ENCODE measurements at regions not wholly inside any gene's neighbourhood (a gene's known extent, or its start where the extent isn't known, plus 50 kb on each side); places are given as distances from the start of the nearest gene placed in this dataset.
"Not testable (repeated sequence)": the region's sequence is repeated elsewhere in the genome, so short reads cannot be mapped to it uniquely, and the experiment has no call there.

DNA sequence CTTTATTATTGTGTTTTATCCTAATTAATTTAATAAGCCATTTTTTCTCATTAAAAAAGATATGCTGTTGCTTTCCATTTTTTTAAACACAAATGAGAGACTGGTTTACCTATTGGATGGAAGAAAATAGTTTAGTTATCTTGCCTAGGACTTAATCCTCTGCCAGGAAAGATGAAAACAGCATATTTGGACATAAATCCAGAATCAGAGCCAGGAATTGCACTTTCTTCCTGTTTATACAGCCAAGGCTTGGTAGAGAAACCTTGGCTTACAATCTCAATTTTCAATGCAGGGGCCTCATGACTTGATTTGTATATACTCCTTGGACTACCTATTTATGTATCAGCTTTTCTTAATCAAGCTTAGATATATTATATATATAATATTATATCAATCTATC lies 618.8 kb upstream of the SEMA3D start:
- Histone ChIP-seq H3K4me1 (ENCODE audit: control insufficient read depth in 1 of 2, insufficient read depth in 2 of 2, low read length in 2 of 2) (no peaks in the 10 kb centered on the region), H4K8ac (ENCODE audit: low read depth, low read length) (no peak overlapping the region), H3K18ac (ENCODE audit: low read length) (no peak overlapping the region), H2AFZ (ENCODE audit: insufficient read depth, low read length, poor library complexity) (no peak overlapping the region), H3K79me1 (ENCODE audit: low read length) (no peaks in the 10 kb centered on the region), H2AK5ac (ENCODE audit: low read length) (no peak overlapping the region), H2BK120ac (ENCODE audit: insufficient read depth, low read length, poor library complexity) (no peak overlapping the region), H4K12ac (ENCODE audit: low read depth, low read length) (no peak overlapping the region), H3K4ac (ENCODE audit: low read depth, low read length) (no peak overlapping the region), H3K36me3 (ENCODE audit: control insufficient read depth in 1 of 2, insufficient read depth in 2 of 2, low read length in 2 of 2) (no peaks in the 10 kb centered on the region), H3K4me2 (ENCODE audit: low read length) (no peak overlapping the region), H3K79me2 (ENCODE audit: control insufficient read depth, insufficient read depth, low read length, poor library complexity) (no peaks in the 10 kb centered on the region), H3K27ac (ENCODE audit: low read depth, low read length) (no peak overlapping the region), H3K4me3 (ENCODE audit: low read depth, low read length) (no peak overlapping the region), H3K9me3 (ENCODE audit: insufficient read depth, low read depth, low read length) (no peaks in the 10 kb centered on the region), H3K23ac (ENCODE audit: low read length) (no peak overlapping the region), H2BK5ac (ENCODE audit: low read depth, low read length, poor library complexity) (no peak overlapping the region), H3K27me3 (ENCODE audit: insufficient read depth, low read length) (no peaks in the 10 kb centered on the region), H3K14ac (ENCODE audit: low read length) (no peak overlapping the region), H4K91ac (ENCODE audit: low read depth, low read length) (no peak overlapping the region), H3K9ac (ENCODE audit: low read length) (no peak overlapping the region), H2BK12ac (ENCODE audit: low read length) (no peak overlapping the region)
- no peak for DNase-seq

- Histone ChIP-seq H2AK5ac (ENCODE audit: low read length) (no peak overlapping the region), H3K79me2 (ENCODE audit: control insufficient read depth, insufficient read depth, low read length, poor library complexity) (no peaks in the 10 kb centered on the region), H4K12ac (ENCODE audit: low read depth, low read length) (no peak overlapping the region), H3K14ac (ENCODE audit: low read length) (no peak overlapping the region), H3K9ac (ENCODE audit: low read length) (no peak overlapping the region), H3K4me3 (ENCODE audit: low read depth, low read length) (no peak overlapping the region), H3K9me3 (ENCODE audit: insufficient read depth, low read depth, low read length) (no peaks in the 10 kb centered on the region), H3K36me3 (ENCODE audit: control insufficient read depth in 1 of 2, insufficient read depth in 2 of 2, low read length in 2 of 2) (no peaks in the 10 kb centered on the region), H3K23ac (ENCODE audit: low read length) (no peak overlapping the region), H2BK120ac (ENCODE audit: insufficient read depth, low read length, poor library complexity) (no peak overlapping the region), H3K27me3 (ENCODE audit: insufficient read depth, low read length) (no peaks in the 10 kb centered on the region), H3K79me1 (ENCODE audit: low read length) (no peaks in the 10 kb centered on the region), H3K4me1 (ENCODE audit: control insufficient read depth in 1 of 2, insufficient read depth in 2 of 2, low read length in 2 of 2) (no peaks in the 10 kb centered on the region), H2BK5ac (ENCODE audit: low read depth, low read length, poor library complexity) (no peak overlapping the region), H3K18ac (ENCODE audit: low read length) (no peak overlapping the region), H2AFZ (ENCODE audit: insufficient read depth, low read length, poor library complexity) (no peak overlapping the region), H3K4me2 (ENCODE audit: low read length) (no peak overlapping the region), H3K4ac (ENCODE audit: low read depth, low read length) (no peak overlapping the region), H3K27ac (ENCODE audit: low read depth, low read length) (no peak overlapping the region), H4K8ac (ENCODE audit: low read depth, low read length) (no peak overlapping the region), H4K91ac (ENCODE audit: low read depth, low read length) (no peak overlapping the region), H2BK12ac (ENCODE audit: low read length) (no peak overlapping the region)
- no peak for DNase-seq
- no CpG with 5 or more reads among the region's 3 CpGs for WGBS (ENCODE audit: extremely low coverage, insufficient coverage, insufficient read length)
Measured at GRCh38 chr7:85805249-85805648, 618.4 kb upstream of the SEMA3D start.

GRCh38 chr7:85802211-85802610 lies 615.4 kb upstream of the SEMA3D start:
- H3K27ac ChIP-seq (ENCODE audit: low read depth, low read length) = no peak overlapping the region
- H3K9ac ChIP-seq (ENCODE audit: low read length) = no peak overlapping the region
- H3K4me2 ChIP-seq (ENCODE audit: low read length) = no peak overlapping the region
- H4K91ac ChIP-seq (ENCODE audit: low read depth, low read length) = no peak overlapping the region
- no peak overlapping the region for H2AFZ ChIP-seq (ENCODE audit: insufficient read depth, low read length, poor library complexity)
- no peak overlapping the region for H3K4ac ChIP-seq (ENCODE audit: low read depth, low read length)
- no peak overlapping the region for H2BK12ac ChIP-seq (ENCODE audit: low read length)
- WGBS (ENCODE audit: extremely low coverage, insufficient coverage, insufficient read length) = no CpG with 5 or more reads among the region's 1 CpG
- no peak overlapping the region for H3K18ac ChIP-seq (ENCODE audit: low read length)
- H3K4me1 ChIP-seq (ENCODE audit: control insufficient read depth in 1 of 2, insufficient read depth in 2 of 2, low read length in 2 of 2) = no peaks in the 10 kb centered on the region
- no peak overlapping the region for H3K23ac ChIP-seq (ENCODE audit: low read length)
- H3K4me3 ChIP-seq (ENCODE audit: low read depth, low read length) = no peak overlapping the region
- no peaks in the 10 kb centered on the region for H3K9me3 ChIP-seq (ENCODE audit: insufficient read depth, low read depth, low read length)
- DNase-seq = no peak
- no peak overlapping the region for H2AK5ac ChIP-seq (ENCODE audit: low read length)
- no peak overlapping the region for H2BK120ac ChIP-seq (ENCODE audit: insufficient read depth, low read length, poor library complexity)
- no peaks in the 10 kb centered on the region for H3K79me2 ChIP-seq (ENCODE audit: control insufficient read depth, insufficient read depth, low read length, poor library complexity)
- H3K14ac ChIP-seq (ENCODE audit: low read length) = no peak overlapping the region
- no peaks in the 10 kb centered on the region for H3K27me3 ChIP-seq (ENCODE audit: insufficient read depth, low read length)
- H4K8ac ChIP-seq (ENCODE audit: low read depth, low read length) = no peak overlapping the region
- H3K36me3 ChIP-seq (ENCODE audit: control insufficient read depth in 1 of 2, insufficient read depth in 2 of 2, low read length in 2 of 2) = no peaks in the 10 kb centered on the region
- no peak overlapping the region for H2BK5ac ChIP-seq (ENCODE audit: low read depth, low read length, poor library complexity)
- H4K12ac ChIP-seq (ENCODE audit: low read depth, low read length) = no peak overlapping the region
- H3K79me1 ChIP-seq (ENCODE audit: low read length) = no peaks in the 10 kb centered on the region

DNA sequence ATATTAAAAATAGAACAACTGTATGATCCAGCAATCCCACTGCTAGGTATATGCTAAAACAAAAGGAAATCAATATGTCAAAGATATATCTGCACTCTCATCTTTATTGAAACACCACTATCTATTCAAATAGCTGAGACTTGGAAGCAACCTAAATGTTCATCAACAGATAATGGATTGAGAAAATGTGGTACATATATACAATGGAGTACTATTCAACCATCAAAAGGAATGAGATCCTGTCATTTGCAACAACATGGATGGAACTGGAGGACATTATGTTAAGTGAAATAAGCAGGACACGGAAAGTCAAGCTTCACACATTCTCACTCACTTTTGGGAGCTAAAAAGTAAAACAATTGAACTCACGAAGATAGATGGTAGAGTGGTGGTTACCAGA lies 610.1 kb upstream of the SEMA3D start:
- no peak overlapping the region for H4K8ac ChIP-seq (ENCODE audit: low read depth, low read length)
- H3K23ac ChIP-seq (ENCODE audit: low read length) = no peak overlapping the region
- H3K4ac ChIP-seq (ENCODE audit: low read depth, low read length) = no peak overlapping the region
- no peaks in the 10 kb centered on the region for H3K9me3 ChIP-seq (ENCODE audit: insufficient read depth, low read depth, low read length)
- H3K27ac ChIP-seq (ENCODE audit: low read depth, low read length) = no peak overlapping the region
- no peaks in the 10 kb centered on the region for H3K79me1 ChIP-seq (ENCODE audit: low read length)
- H4K91ac ChIP-seq (ENCODE audit: low read depth, low read length) = no peak overlapping the region
- H3K4me1 ChIP-seq (ENCODE audit: control insufficient read depth in 1 of 2, insufficient read depth in 2 of 2, low read length in 2 of 2) = no peaks in the 10 kb centered on the region
- H3K4me2 ChIP-seq (ENCODE audit: low read length) = no peak overlapping the region
- H2BK120ac ChIP-seq (ENCODE audit: insufficient read depth, low read length, poor library complexity) = no peak overlapping the region
- no peak overlapping the region for H3K14ac ChIP-seq (ENCODE audit: low read length)
- H2AK5ac ChIP-seq (ENCODE audit: low read length) = no peak overlapping the region
- no peak overlapping the region for H3K4me3 ChIP-seq (ENCODE audit: low read depth, low read length)
- no peak overlapping the region for H2AFZ ChIP-seq (ENCODE audit: insufficient read depth, low read length, poor library complexity)
- H2BK12ac ChIP-seq (ENCODE audit: low read length) = no peak overlapping the region
- WGBS (ENCODE audit: extremely low coverage, insufficient coverage, insufficient read length) = no CpG with 5 or more reads among the region's 2 CpGs
- DNase-seq = no peak
- H3K79me2 ChIP-seq (ENCODE audit: control insufficient read depth, insufficient read depth, low read length, poor library complexity) = no peaks in the 10 kb centered on the region
- H4K12ac ChIP-seq (ENCODE audit: low read depth, low read length) = no peak overlapping the region
- no peak overlapping the region for H2BK5ac ChIP-seq (ENCODE audit: low read depth, low read length, poor library complexity)
- no peaks in the 10 kb centered on the region for H3K36me3 ChIP-seq (ENCODE audit: control insufficient read depth in 1 of 2, insufficient read depth in 2 of 2, low read length in 2 of 2)
- H3K9ac ChIP-seq (ENCODE audit: low read length) = no peak overlapping the region
- H3K27me3 ChIP-seq (ENCODE audit: insufficient read depth, low read length) = no peaks in the 10 kb centered on the region
- no peak overlapping the region for H3K18ac ChIP-seq (ENCODE audit: low read length)

- H2BK12ac ChIP-seq (ENCODE audit: low read length); H4K91ac ChIP-seq (ENCODE audit: low read depth, low read length); H2AFZ ChIP-seq (ENCODE audit: insufficient read depth, low read length, poor library complexity); H3K18ac ChIP-seq (ENCODE audit: low read length); H3K9ac ChIP-seq (ENCODE audit: low read length); H3K23ac ChIP-seq (ENCODE audit: low read length); H3K79me1 ChIP-seq (ENCODE audit: low read length); DNase-seq; H3K79me2 ChIP-seq (ENCODE audit: control insufficient read depth, insufficient read depth, low read length, poor library complexity); H2BK120ac ChIP-seq (ENCODE audit: insufficient read depth, low read length, poor library complexity); H3K4ac ChIP-seq (ENCODE audit: low read depth, low read length); H3K27me3 ChIP-seq (ENCODE audit: insufficient read depth, low read length); H3K36me3 ChIP-seq (ENCODE audit: control insufficient read depth in 1 of 2, insufficient read depth in 2 of 2, low read length in 2 of 2); H4K12ac ChIP-seq (ENCODE audit: low read depth, low read length); H3K4me3 ChIP-seq (ENCODE audit: low read depth, low read length); H2AK5ac ChIP-seq (ENCODE audit: low read length); H2BK5ac ChIP-seq (ENCODE audit: low read depth, low read length, poor library complexity); H3K4me1 ChIP-seq (ENCODE audit: control insufficient read depth in 1 of 2, insufficient read depth in 2 of 2, low read length in 2 of 2); H3K27ac ChIP-seq (ENCODE audit: low read depth, low read length); H4K8ac ChIP-seq (ENCODE audit: low read depth, low read length); H3K14ac ChIP-seq (ENCODE audit: low read length); H3K9me3 ChIP-seq (ENCODE audit: insufficient read depth, low read depth, low read length); H3K4me2 ChIP-seq (ENCODE audit: low read length): not testable (repeated sequence)
- WGBS (ENCODE audit: extremely low coverage, insufficient coverage, insufficient read length) = no CpG with 5 or more reads among the region's 4 CpGs
Measured at GRCh38 chr7:85791098-85791497, 604.2 kb upstream of the SEMA3D start.

Data from trophoblast cell (in vitro differentiated cells and primary cell).